ENCODE measurements at regions not wholly inside any gene's neighbourhood (a gene's known extent, or its start where the extent isn't known, plus 50 kb on each side); places are given as distances from the start of the nearest gene placed in this dataset.
A peak's percentile ranks its signal among the peaks of the same experiment; 100 is the strongest.

DNA sequence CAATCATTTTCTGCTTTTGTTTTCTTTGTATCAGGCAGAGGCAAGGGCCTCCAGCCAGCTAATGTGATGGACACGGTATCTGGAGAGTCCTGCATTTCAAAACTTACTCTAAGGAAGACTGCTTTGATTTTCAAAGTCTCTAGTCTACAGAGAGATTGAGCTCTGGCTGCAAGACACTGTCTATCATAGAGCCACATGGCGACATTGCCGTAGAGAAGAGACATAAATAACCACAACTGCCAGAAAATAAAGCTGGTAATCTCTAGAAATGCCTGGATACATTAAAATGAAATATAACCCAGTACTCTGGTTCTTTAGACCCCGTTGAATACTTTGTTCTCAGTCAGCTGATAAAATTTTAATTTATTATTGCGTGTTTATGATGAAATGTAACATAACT, 90.8 kb downstream of the OTUD1 start:
- no peak for DNase-seq
- Histone ChIP-seq H3K36me3 (ENCODE audit: control insufficient read depth in 4 of 4, insufficient read depth in 4 of 4, low read length in 3 of 4) (no peaks in the 10 kb centered on the region), H3K4me3 (ENCODE audit: control insufficient read depth in 1 of 7, extremely low read depth in 1 of 7, insufficient read depth in 4 of 7, low read depth in 2 of 7, low read length in 6 of 7) (no peak overlapping the region), H3K9me3 (ENCODE audit: control extremely low read depth in 1 of 5, control insufficient read depth in 4 of 5, insufficient read depth in 2 of 5, low read depth in 1 of 5, low read length in 4 of 5) (no peaks in the 10 kb centered on the region), H3K27ac (ENCODE audit: insufficient read depth in 1 of 2, low read depth in 1 of 2, low read length in 2 of 2, poor library complexity in 1 of 2, severe bottlenecking in 2 of 2) (no peak overlapping the region), H3K4me1 (ENCODE audit: control extremely low read depth in 1 of 4, control insufficient read depth in 4 of 4, insufficient read depth in 4 of 4, low read length in 3 of 4) (peaks cover 0 to 9% (median 3%) of the 10 kb centered on the region in 4 experiments), H3K27me3 (replicated peaks in 2 of 5; ENCODE audit: control insufficient read depth in 4 of 5, insufficient read depth in 5 of 5, low read length in 4 of 5) (no peaks in the 10 kb centered on the region)
- WGBS (ENCODE audit: insufficient coverage): 100% methylated on average over 1 of the region's 5 CpGs
- POLR2A ChIA-PET: no interaction called here
- CTCF ChIA-PET: interaction anchor here (0.8 to 10.1 kb wide), 8 partner anchors 9 to 213 kb away, joined by 3 to 76 read pairs (median 4); no protein-coding TSS in a partner anchor

DNA sequence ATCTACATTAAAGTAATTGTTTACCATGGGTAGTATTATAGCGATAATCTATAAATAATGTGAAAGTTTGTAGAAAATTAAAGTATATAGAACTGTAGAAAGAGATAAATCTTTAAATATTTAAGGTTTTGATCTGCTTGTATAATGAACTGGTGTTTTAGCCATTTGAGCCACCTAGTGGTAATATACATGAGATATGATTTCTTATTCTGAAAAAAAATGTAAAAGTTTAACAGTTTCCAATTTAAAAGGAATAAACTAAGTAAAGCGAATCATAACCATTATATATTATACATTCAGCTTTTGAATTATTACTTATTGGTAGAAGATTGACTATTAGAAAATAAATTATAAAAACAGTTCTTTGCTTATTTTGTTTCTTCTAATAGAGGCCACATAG, 91.2 kb downstream of the OTUD1 start:
- no peaks in the 10 kb centered on the region for H3K36me3 ChIP-seq (ENCODE audit: control insufficient read depth in 4 of 4, insufficient read depth in 4 of 4, low read length in 3 of 4)
- ChIA-PET CTCF (interaction anchor here (0.8 to 10.1 kb wide), 5 partner anchors 9 to 214 kb away, joined by 3 to 76 read pairs (median 5); no protein-coding TSS in a partner anchor), POLR2A (no interaction called here)
- WGBS (ENCODE audit: insufficient coverage): no CpG with 5 or more reads among the region's 2 CpGs
- H3K9me3 ChIP-seq (ENCODE audit: control extremely low read depth in 1 of 5, control insufficient read depth in 4 of 5, insufficient read depth in 2 of 5, low read depth in 1 of 5, low read length in 4 of 5): no peaks in the 10 kb centered on the region
- H3K4me1 ChIP-seq (ENCODE audit: control extremely low read depth in 1 of 4, control insufficient read depth in 4 of 4, insufficient read depth in 4 of 4, low read length in 3 of 4): peaks cover 0 to 9% (median 3%) of the 10 kb centered on the region in 4 experiments
- H3K4me3 ChIP-seq (ENCODE audit: control insufficient read depth in 1 of 7, extremely low read depth in 1 of 7, insufficient read depth in 4 of 7, low read depth in 2 of 7, low read length in 6 of 7): no peak overlapping the region
- peak in 2 of 3 donors; percentile 17 to 27 for DNase-seq
- H3K27ac ChIP-seq (ENCODE audit: insufficient read depth in 1 of 2, low read depth in 1 of 2, low read length in 2 of 2, poor library complexity in 1 of 2, severe bottlenecking in 2 of 2): no peak overlapping the region
- H3K27me3 ChIP-seq (replicated peaks in 2 of 5; ENCODE audit: control insufficient read depth in 4 of 5, insufficient read depth in 5 of 5, low read length in 4 of 5): no peaks in the 10 kb centered on the region

DNA sequence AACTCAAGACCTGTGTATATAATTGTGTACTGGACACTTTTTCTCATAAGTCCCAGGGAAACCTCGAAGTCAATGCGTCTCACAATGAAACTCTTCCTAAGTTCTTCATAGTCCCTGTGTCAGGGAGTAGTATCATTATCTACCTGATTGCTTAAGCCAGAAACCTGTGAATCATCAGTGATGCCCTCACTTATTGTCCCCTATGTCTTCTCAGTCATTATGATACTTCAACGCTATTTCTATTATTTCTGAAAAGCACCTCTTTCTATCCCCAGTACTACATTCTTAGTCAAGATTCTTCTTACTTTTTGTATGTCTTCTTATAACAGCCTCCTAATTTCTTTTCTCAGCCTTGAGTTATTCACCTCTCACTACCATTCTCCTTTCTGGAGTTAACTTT, 94.3 kb downstream of the OTUD1 start:
- H3K27ac ChIP-seq (ENCODE audit: insufficient read depth in 1 of 2, low read depth in 1 of 2, low read length in 2 of 2, poor library complexity in 1 of 2, severe bottlenecking in 2 of 2): no peak overlapping the region
- ChIA-PET POLR2A (no interaction called here), CTCF (interaction anchor here (10.1 kb wide), 1 partner anchor 217 kb away, joined by 76 read pairs; no protein-coding TSS in a partner anchor)
- H3K27me3 ChIP-seq (replicated peaks in 2 of 5; ENCODE audit: control insufficient read depth in 4 of 5, insufficient read depth in 5 of 5, low read length in 4 of 5): no peaks in the 10 kb centered on the region
- H3K4me1 ChIP-seq (ENCODE audit: control extremely low read depth in 1 of 4, control insufficient read depth in 4 of 4, insufficient read depth in 4 of 4, low read length in 3 of 4): peaks cover 0 to 9% (median 3%) of the 10 kb centered on the region in 4 experiments
- DNase-seq: no peak
- H3K36me3 ChIP-seq (ENCODE audit: control insufficient read depth in 4 of 4, insufficient read depth in 4 of 4, low read length in 3 of 4): no peaks in the 10 kb centered on the region
- H3K9me3 ChIP-seq (ENCODE audit: control extremely low read depth in 1 of 5, control insufficient read depth in 4 of 5, insufficient read depth in 2 of 5, low read depth in 1 of 5, low read length in 4 of 5): no peaks in the 10 kb centered on the region
- WGBS (ENCODE audit: insufficient coverage): 98% methylated on average over 3 of the region's 3 CpGs
- H3K4me3 ChIP-seq (ENCODE audit: control insufficient read depth in 1 of 7, extremely low read depth in 1 of 7, insufficient read depth in 4 of 7, low read depth in 2 of 7, low read length in 6 of 7): no peak overlapping the region

DNA sequence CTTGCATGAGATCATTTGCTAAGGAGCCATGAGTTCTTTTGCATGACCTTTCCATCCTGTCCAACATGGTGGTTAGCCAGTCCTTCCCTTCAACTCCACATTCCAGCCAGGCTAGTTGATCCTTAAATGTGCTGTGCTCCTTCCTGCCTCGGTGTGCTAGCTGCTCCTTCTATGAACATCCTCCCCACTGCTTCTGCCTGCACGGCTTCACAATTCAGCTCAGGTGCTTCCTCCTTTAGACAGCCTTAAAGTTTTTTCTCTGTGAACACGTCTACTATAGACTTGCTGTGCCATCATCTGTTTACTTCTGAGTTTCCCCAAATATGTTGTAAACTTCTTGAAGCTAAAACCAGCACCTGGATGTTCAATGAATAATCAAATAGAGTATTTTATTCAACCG, 95.5 kb downstream of the OTUD1 start:
- 0% methylated on average over 2 of the region's 4 CpGs for WGBS (ENCODE audit: insufficient coverage)
- ChIA-PET POLR2A (no interaction called here), CTCF (interaction anchor here (0.7 kb wide), 1 partner anchor 35 kb away, joined by 3 read pairs; no protein-coding TSS in a partner anchor)
- H3K9me3 ChIP-seq (ENCODE audit: control extremely low read depth in 1 of 5, control insufficient read depth in 4 of 5, insufficient read depth in 2 of 5, low read depth in 1 of 5, low read length in 4 of 5): no peaks in the 10 kb centered on the region
- H3K36me3 ChIP-seq (ENCODE audit: control insufficient read depth in 4 of 4, insufficient read depth in 4 of 4, low read length in 3 of 4): no peaks in the 10 kb centered on the region
- H3K4me1 ChIP-seq (ENCODE audit: control extremely low read depth in 1 of 4, control insufficient read depth in 4 of 4, insufficient read depth in 4 of 4, low read length in 3 of 4): peaks cover under 1 to 11% (median 3%) of the 10 kb centered on the region in 4 experiments
- no peak overlapping the region for H3K4me3 ChIP-seq (ENCODE audit: control insufficient read depth in 1 of 7, extremely low read depth in 1 of 7, insufficient read depth in 4 of 7, low read depth in 2 of 7, low read length in 6 of 7)
- peak in 2 of 3 donors; percentile 19 to 35 for DNase-seq
- no peak overlapping the region for H3K27ac ChIP-seq (ENCODE audit: insufficient read depth in 1 of 2, low read depth in 1 of 2, low read length in 2 of 2, poor library complexity in 1 of 2, severe bottlenecking in 2 of 2)
- no peaks in the 10 kb centered on the region for H3K27me3 ChIP-seq (replicated peaks in 2 of 5; ENCODE audit: control insufficient read depth in 4 of 5, insufficient read depth in 5 of 5, low read length in 4 of 5)

DNA sequence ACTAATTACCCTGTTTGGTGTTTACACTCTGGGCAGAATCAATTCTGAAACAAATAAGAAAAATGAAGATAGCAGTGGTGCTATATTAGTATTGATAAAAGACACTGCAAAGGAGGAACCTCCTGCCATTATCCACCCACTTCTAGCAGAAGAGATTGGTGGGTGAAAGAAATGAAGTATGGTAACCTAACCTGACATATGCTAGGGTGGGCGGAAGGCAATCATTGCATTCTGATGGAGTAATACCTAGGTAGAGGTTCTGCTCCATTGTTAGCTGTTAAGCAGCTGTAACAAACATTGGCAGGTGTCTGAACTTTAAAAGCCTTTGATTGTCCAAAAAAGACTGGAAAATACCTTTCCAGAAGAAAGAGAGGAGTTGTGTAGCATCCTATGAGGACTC, 95.9 kb downstream of the OTUD1 start:
- no peak overlapping the region for H3K4me3 ChIP-seq (ENCODE audit: control insufficient read depth in 1 of 7, extremely low read depth in 1 of 7, insufficient read depth in 4 of 7, low read depth in 2 of 7, low read length in 6 of 7)
- no peak for DNase-seq
- ChIA-PET CTCF (interaction anchor here (0.7 kb wide), 1 partner anchor 19 kb away, joined by 3 read pairs; no protein-coding TSS in a partner anchor), POLR2A (no interaction called here)
- 93% methylated on average over 1 of the region's 1 CpG for WGBS (ENCODE audit: insufficient coverage)
- no peaks in the 10 kb centered on the region for H3K36me3 ChIP-seq (ENCODE audit: control insufficient read depth in 4 of 4, insufficient read depth in 4 of 4, low read length in 3 of 4)
- H3K9me3 ChIP-seq (ENCODE audit: control extremely low read depth in 1 of 5, control insufficient read depth in 4 of 5, insufficient read depth in 2 of 5, low read depth in 1 of 5, low read length in 4 of 5): no peaks in the 10 kb centered on the region
- H3K27ac ChIP-seq (ENCODE audit: insufficient read depth in 1 of 2, low read depth in 1 of 2, low read length in 2 of 2, poor library complexity in 1 of 2, severe bottlenecking in 2 of 2): no peak overlapping the region
- no peaks in the 10 kb centered on the region for H3K27me3 ChIP-seq (replicated peaks in 2 of 5; ENCODE audit: control insufficient read depth in 4 of 5, insufficient read depth in 5 of 5, low read length in 4 of 5)
- H3K4me1 ChIP-seq (ENCODE audit: control extremely low read depth in 1 of 4, control insufficient read depth in 4 of 4, insufficient read depth in 4 of 4, low read length in 3 of 4): peaks cover 2 to 15% (median 4%) of the 10 kb centered on the region in 4 experiments

DNA sequence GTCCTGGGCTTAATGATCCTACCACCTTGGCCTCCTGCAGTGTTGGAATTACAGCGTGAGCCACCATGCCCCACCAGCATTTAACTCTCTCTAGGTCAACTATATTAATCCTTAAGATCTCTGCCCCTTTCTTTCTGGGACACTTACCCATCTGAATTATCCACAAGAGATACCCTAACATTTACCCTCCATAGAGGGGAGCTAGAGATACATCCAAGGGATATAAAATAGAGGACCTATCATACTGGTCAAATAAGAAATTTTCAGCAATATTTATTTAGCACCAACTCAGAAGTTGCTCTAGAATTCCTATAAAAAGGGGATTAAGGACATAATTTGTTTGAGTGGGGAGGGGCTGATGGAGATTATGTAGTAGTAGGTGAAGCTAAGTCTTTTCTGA, 96.5 kb downstream of the OTUD1 start:
- Histone ChIP-seq H3K27me3 (replicated peaks in 2 of 5; ENCODE audit: control insufficient read depth in 4 of 5, insufficient read depth in 5 of 5, low read length in 4 of 5) (no peaks in the 10 kb centered on the region), H3K9me3 (ENCODE audit: control extremely low read depth in 1 of 5, control insufficient read depth in 4 of 5, insufficient read depth in 2 of 5, low read depth in 1 of 5, low read length in 4 of 5) (no peaks in the 10 kb centered on the region), H3K4me3 (ENCODE audit: control insufficient read depth in 1 of 7, extremely low read depth in 1 of 7, insufficient read depth in 4 of 7, low read depth in 2 of 7, low read length in 6 of 7) (no peak overlapping the region), H3K4me1 (ENCODE audit: control extremely low read depth in 1 of 4, control insufficient read depth in 4 of 4, insufficient read depth in 4 of 4, low read length in 3 of 4) (peaks cover 7 to 22% (median 10%) of the 10 kb centered on the region in 4 experiments), H3K36me3 (ENCODE audit: control insufficient read depth in 4 of 4, insufficient read depth in 4 of 4, low read length in 3 of 4) (no peaks in the 10 kb centered on the region), H3K27ac (ENCODE audit: insufficient read depth in 1 of 2, low read depth in 1 of 2, low read length in 2 of 2, poor library complexity in 1 of 2, severe bottlenecking in 2 of 2) (no peak overlapping the region)
- ChIA-PET CTCF (interaction anchor here (0.7 kb wide), 1 partner anchor 19 kb away, joined by 3 read pairs; no protein-coding TSS in a partner anchor), POLR2A (no interaction called here)
- 100% methylated on average over 1 of the region's 1 CpG for WGBS (ENCODE audit: insufficient coverage)
- no peak for DNase-seq

DNA sequence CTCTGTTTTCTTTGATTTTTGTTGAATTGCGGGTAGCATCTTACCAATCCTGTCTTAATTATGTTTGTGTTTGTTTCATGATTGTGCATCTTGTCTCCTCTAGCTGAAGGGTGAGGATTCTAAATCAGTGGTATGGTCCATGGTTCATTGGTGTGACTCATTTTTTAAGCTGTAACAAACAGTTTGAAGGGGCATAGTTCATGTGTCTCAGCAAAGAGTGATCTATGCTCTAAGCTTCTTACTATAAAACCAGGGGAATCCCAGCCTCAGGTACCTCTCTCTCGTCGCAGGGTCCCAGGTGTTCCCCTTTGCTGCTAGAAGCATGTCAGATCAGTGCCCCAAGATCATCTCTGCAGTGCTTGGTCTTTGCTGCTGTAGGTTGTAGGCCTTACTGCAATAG, 100.1 kb downstream of the OTUD1 start:
- Histone ChIP-seq H3K27ac (ENCODE audit: insufficient read depth in 1 of 2, low read depth in 1 of 2, low read length in 2 of 2, poor library complexity in 1 of 2, severe bottlenecking in 2 of 2) (no peak overlapping the region), H3K4me1 (ENCODE audit: control extremely low read depth in 1 of 4, control insufficient read depth in 4 of 4, insufficient read depth in 4 of 4, low read length in 3 of 4) (peaks cover 12 to 37% (median 21%) of the 10 kb centered on the region in 4 experiments), H3K4me3 (ENCODE audit: control insufficient read depth in 1 of 7, extremely low read depth in 1 of 7, insufficient read depth in 4 of 7, low read depth in 2 of 7, low read length in 6 of 7) (no peak overlapping the region), H3K36me3 (ENCODE audit: control insufficient read depth in 4 of 4, insufficient read depth in 4 of 4, low read length in 3 of 4) (no peaks in the 10 kb centered on the region), H3K27me3 (replicated peaks in 2 of 5; ENCODE audit: control insufficient read depth in 4 of 5, insufficient read depth in 5 of 5, low read length in 4 of 5) (no peaks in the 10 kb centered on the region), H3K9me3 (ENCODE audit: control extremely low read depth in 1 of 5, control insufficient read depth in 4 of 5, insufficient read depth in 2 of 5, low read depth in 1 of 5, low read length in 4 of 5) (peaks cover 0 to 3% (median 0%) of the 10 kb centered on the region in 5 experiments)
- WGBS (ENCODE audit: insufficient coverage): 100% methylated on average over 2 of the region's 3 CpGs
- POLR2A ChIA-PET: no interaction called here
- no peak for DNase-seq
- CTCF ChIA-PET: interaction anchor here (2.2 kb wide), 1 partner anchor 10 kb away, joined by 6 read pairs; no protein-coding TSS in a partner anchor
